Eye (tissue), 1 donor: ENCODE measurements at regions not wholly inside any gene's neighbourhood (a gene's known extent, or its start where the extent isn't known, plus 50 kb on each side); places are given as distances from the start of the nearest gene placed in this dataset.
"Not testable (repeated sequence)": the region's sequence is repeated elsewhere in the genome, so short reads cannot be mapped to it uniquely, and the experiment has no call there.

Experiments
- DNase-seq: peaks from one replicate; pipeline ENCODE4 v3.0.0-alpha.2; 2015

- DNase-seq: no peak
These were observed 180.7 kb upstream of the SMAD3 start for GRCh38 chr15:66884661-66885237.

- DNase-seq: no peak
These were observed 180.0 kb upstream of the SMAD3 start for GRCh38 chr15:66885281-66885915.

- no peak for DNase-seq
These were observed 179.1 kb upstream of the SMAD3 start for GRCh38 chr15:66886241-66886675.

- no peak for DNase-seq
These were observed 178.6 kb upstream of the SMAD3 start for GRCh38 chr15:66886686-66887273.

GRCh38 chr15:66889298-66889697 lies 176.1 kb upstream of the SMAD3 start:
- not testable (repeated sequence) for DNase-seq

- no peak for DNase-seq
These were observed 173.6 kb upstream of the SMAD3 start for GRCh38 chr15:66891776-66892175.

- DNase-seq: no peak
These were observed 172.1 kb upstream of the SMAD3 start for GRCh38 chr15:66893294-66893693.

GRCh38 chr15:66894363-66894762 lies 171.0 kb upstream of the SMAD3 start:
- no peak for DNase-seq

GRCh38 chr15:66894986-66895780 lies 170.2 kb upstream of the SMAD3 start:
- no peak for DNase-seq

GRCh38 chr15:66895794-66896453 lies 169.5 kb upstream of the SMAD3 start:
- no peak for DNase-seq

- no peak for DNase-seq
These were observed 168.8 kb upstream of the SMAD3 start for GRCh38 chr15:66896611-66897010.

- DNase-seq: no peak
These were observed 168.0 kb upstream of the SMAD3 start for GRCh38 chr15:66897416-66897815.

- no peak for DNase-seq
These were observed 167.4 kb upstream of the SMAD3 start for GRCh38 chr15:66897971-66898370.

- DNase-seq: no peak
These were observed 166.6 kb upstream of the SMAD3 start for GRCh38 chr15:66898656-66899386.

GRCh38 chr15:66899555-66900350 lies 165.6 kb upstream of the SMAD3 start:
- no peak for DNase-seq

GRCh38 chr15:66900586-66901310 lies 164.7 kb upstream of the SMAD3 start:
- DNase-seq: no peak

- DNase-seq: no peak
These were observed 163.9 kb upstream of the SMAD3 start for GRCh38 chr15:66901336-66902100.

- DNase-seq: no peak
These were observed 160.2 kb upstream of the SMAD3 start for GRCh38 chr15:66905185-66905584.

- DNase-seq: no peak
These were observed 159.4 kb upstream of the SMAD3 start for GRCh38 chr15:66905954-66906353.
